Stimulated activated naive CD8-positive, alpha-beta T cell treated with anti-CD3 and anti-CD28 coated beads, Interleukin-15, amount 100 ng/mL, for 72 hours (primary cell): ENCODE measurements at regions not wholly inside any gene's neighbourhood (a gene's known extent, or its start where the extent isn't known, plus 50 kb on each side); places are given as distances from the start of the nearest gene placed in this dataset.
"Not testable (repeated sequence)": the region's sequence is repeated elsewhere in the genome, so short reads cannot be mapped to it uniquely, and the experiment has no call there.

ENCODE experiments used
- ATAC-seq: fragments of 150-1000 bp; cut with Tn5 transposase; 2 replicates; pipeline ENCODE4 v1.10.0; 2021; ENCODE audit warnings: mild to moderate bottlenecking, moderate library complexity
- DNase-seq, 2 donors: peaks; one replicate each; pipeline ENCODE4 v3.0.0; 2021 to 2022
- H3K27ac Mint-ChIP-seq, 2 donors: one replicate each; pipeline ENCODE4 v1.8.0; 2022; ENCODE audit warnings: mild to moderate bottlenecking in 2 of 2, mixed read lengths in 2 of 2, moderate library complexity in 2 of 2
- H3K27me3 Mint-ChIP-seq: one replicate; pipeline ENCODE4 v1.8.0; 2022; ENCODE audit warnings: mixed read lengths
- H3K4me1 Mint-ChIP-seq: one replicate; pipeline ENCODE4 v1.8.0; 2022; ENCODE audit warnings: mild to moderate bottlenecking, mixed read lengths
- H3K4me3 Mint-ChIP-seq, 2 donors: one replicate each; pipeline ENCODE4 v1.8.0; 2022; ENCODE audit warnings: mild to moderate bottlenecking in 2 of 2, mixed read lengths in 2 of 2, moderate library complexity in 1 of 2
- H3K9me3 Mint-ChIP-seq, 2 donors: one replicate each; pipeline ENCODE4 v1.8.0; 2022; ENCODE audit warnings: mixed read lengths in 2 of 2

GRCh38 chr3:40741729-40742128, 217.0 kb downstream of the ZNF621 start:
- peaks cover 32% of the 10 kb centered on the region for H3K27me3 Mint-ChIP-seq
- DNase-seq (no peak), ATAC-seq (no peak)
- no peaks in the 10 kb centered on the region for H3K4me1 Mint-ChIP-seq
- H3K27ac Mint-ChIP-seq, result no peak overlapping the region
- H3K9me3 Mint-ChIP-seq, result no peaks in the 10 kb centered on the region
- H3K4me3 Mint-ChIP-seq, result no peak overlapping the region

GRCh38 chr3:40745381-40746106, 220.8 kb downstream of the ZNF621 start:
- Mint-ChIP-seq H3K4me3 (no peak overlapping the region), H3K27me3 (peaks cover 46% of the 10 kb centered on the region), H3K9me3 (no peaks in the 10 kb centered on the region), H3K4me1 (no peaks in the 10 kb centered on the region), H3K27ac (no peak overlapping the region)
- ATAC-seq (peak; percentile 28), DNase-seq (no peak)

- Mint-ChIP-seq H3K27me3 (peaks cover 32% of the 10 kb centered on the region), H3K27ac (no peak overlapping the region), H3K9me3 (no peaks in the 10 kb centered on the region), H3K4me1 (no peaks in the 10 kb centered on the region), H3K4me3 (no peak overlapping the region)
- ATAC-seq (no peak), DNase-seq (no peak)
Measured at GRCh38 chr3:40751666-40752065, 226.9 kb downstream of the ZNF621 start.

GRCh38 chr3:40752492-40752891, 227.7 kb downstream of the ZNF621 start:
- no peaks in the 10 kb centered on the region for H3K9me3 Mint-ChIP-seq
- no peak overlapping the region for H3K4me3 Mint-ChIP-seq
- H3K27me3 Mint-ChIP-seq, result peaks cover 32% of the 10 kb centered on the region
- no peak overlapping the region for H3K27ac Mint-ChIP-seq
- DNase-seq (no peak), ATAC-seq (no peak)
- no peaks in the 10 kb centered on the region for H3K4me1 Mint-ChIP-seq

- ATAC-seq (no peak), DNase-seq (no peak)
- no peak overlapping the region for H3K27ac Mint-ChIP-seq
- H3K4me1 Mint-ChIP-seq, result no peaks in the 10 kb centered on the region
- H3K27me3 Mint-ChIP-seq, result peaks cover 32% of the 10 kb centered on the region
- H3K4me3 Mint-ChIP-seq, result no peak overlapping the region
- no peaks in the 10 kb centered on the region for H3K9me3 Mint-ChIP-seq
Measured at GRCh38 chr3:40753291-40753770, 228.6 kb downstream of the ZNF621 start.

- Mint-ChIP-seq H3K27me3 (peaks cover 32% of the 10 kb centered on the region), H3K27ac (no peak overlapping the region), H3K4me1 (no peaks in the 10 kb centered on the region), H3K9me3 (no peaks in the 10 kb centered on the region), H3K4me3 (no peak overlapping the region)
- no peak for ATAC-seq
- DNase-seq, result no peak
Measured at GRCh38 chr3:40753951-40754350, 229.2 kb downstream of the ZNF621 start.

- Mint-ChIP-seq H3K27me3 (peaks cover 25% of the 10 kb centered on the region), H3K9me3 (peaks cover 0 to 1% of the 10 kb centered on the region in 2 donors), H3K4me1 (no peaks in the 10 kb centered on the region), H3K27ac (no peak overlapping the region), H3K4me3 (no peak overlapping the region)
- ATAC-seq (no peak), DNase-seq (no peak)
Measured at GRCh38 chr3:40754994-40755393, 230.2 kb downstream of the ZNF621 start.

- H3K9me3 Mint-ChIP-seq, result peaks cover under 1 to 10% of the 10 kb centered on the region in 2 donors
- H3K27ac Mint-ChIP-seq, result no peak overlapping the region
- DNase-seq (no peak), ATAC-seq (no peak)
- no peak overlapping the region for H3K4me3 Mint-ChIP-seq
- peaks cover 20% of the 10 kb centered on the region for H3K27me3 Mint-ChIP-seq
- no peaks in the 10 kb centered on the region for H3K4me1 Mint-ChIP-seq
Measured at GRCh38 chr3:40756500-40756899, 231.7 kb downstream of the ZNF621 start.

GRCh38 chr3:40762771-40763170, 238.0 kb downstream of the ZNF621 start:
- H3K27me3 Mint-ChIP-seq, H3K27ac Mint-ChIP-seq, ATAC-seq, H3K4me1 Mint-ChIP-seq, H3K4me3 Mint-ChIP-seq, DNase-seq: not testable (repeated sequence)
- peaks cover 10 to 26% of the 10 kb centered on the region in 2 donors for H3K9me3 Mint-ChIP-seq

- ATAC-seq (no peak), DNase-seq (no peak)
- Mint-ChIP-seq H3K9me3 (peaks cover 10 to 26% of the 10 kb centered on the region in 2 donors), H3K4me1 (no peaks in the 10 kb centered on the region), H3K27me3 (no peaks in the 10 kb centered on the region), H3K4me3 (no peak overlapping the region), H3K27ac (no peak overlapping the region)
Measured at GRCh38 chr3:40763807-40764206, 239.0 kb downstream of the ZNF621 start.

- peaks cover 4% of the 10 kb centered on the region for H3K27me3 Mint-ChIP-seq
- no peak overlapping the region for H3K27ac Mint-ChIP-seq
- H3K4me1 Mint-ChIP-seq, result peaks cover 2% of the 10 kb centered on the region
- H3K4me3 Mint-ChIP-seq, result no peak overlapping the region
- DNase-seq (no peak), ATAC-seq (no peak)
- peaks cover 10 to 26% of the 10 kb centered on the region in 2 donors for H3K9me3 Mint-ChIP-seq
Measured at GRCh38 chr3:40764747-40765146, 240.0 kb downstream of the ZNF621 start.

- Mint-ChIP-seq H3K4me3 (no peak overlapping the region), H3K4me1 (peaks cover 9% of the 10 kb centered on the region), H3K27me3 (peaks cover 12% of the 10 kb centered on the region), H3K27ac (no peak overlapping the region), H3K9me3 (peaks cover 4 to 26% of the 10 kb centered on the region in 2 donors)
- no peak for ATAC-seq
- no peak for DNase-seq
Measured at GRCh38 chr3:40765884-40766283, 241.1 kb downstream of the ZNF621 start.

GRCh38 chr3:40766396-40766795, 241.6 kb downstream of the ZNF621 start:
- Mint-ChIP-seq H3K27ac (no peak overlapping the region), H3K9me3 (peaks cover 0 to 26% of the 10 kb centered on the region in 2 donors)
- no peak for ATAC-seq

GRCh38 chr3:40768046-40768445, 243.3 kb downstream of the ZNF621 start:
- peaks cover 9% of the 10 kb centered on the region for H3K4me1 Mint-ChIP-seq
- no peak overlapping the region for H3K27ac Mint-ChIP-seq
- peaks cover 0 to 13% of the 10 kb centered on the region in 2 donors for H3K9me3 Mint-ChIP-seq
- no peak for DNase-seq
- no peak overlapping the region for H3K4me3 Mint-ChIP-seq
- H3K27me3 Mint-ChIP-seq, result peaks cover 12% of the 10 kb centered on the region
- ATAC-seq, result no peak

More at GRCh38 chr3:40766396-40766795, 241.6 kb downstream of the ZNF621 start:
- H3K27me3 Mint-ChIP-seq, result peaks cover 12% of the 10 kb centered on the region
- no peak overlapping the region for H3K4me3 Mint-ChIP-seq
- no peak for DNase-seq
- peaks cover 9% of the 10 kb centered on the region for H3K4me1 Mint-ChIP-seq

GRCh38 chr3:40768536-40768935, 243.8 kb downstream of the ZNF621 start:
- Mint-ChIP-seq H3K27me3 (peaks cover 12% of the 10 kb centered on the region), H3K9me3 (peaks cover 0 to 12% of the 10 kb centered on the region in 2 donors), H3K27ac (no peak overlapping the region), H3K4me3 (no peak overlapping the region), H3K4me1 (peaks cover 9% of the 10 kb centered on the region)
- no peak for ATAC-seq
- DNase-seq, result no peak

- Mint-ChIP-seq H3K27me3 (peaks cover 24% of the 10 kb centered on the region), H3K4me3 (no peak overlapping the region), H3K4me1 (peaks cover 9% of the 10 kb centered on the region), H3K27ac (no peak overlapping the region), H3K9me3 (peaks cover 0 to under 1% of the 10 kb centered on the region in 2 donors)
- ATAC-seq, result peak; percentile 35
- DNase-seq, result no peak
Measured at GRCh38 chr3:40770061-40770460, 245.3 kb downstream of the ZNF621 start.

GRCh38 chr3:40771112-40771511, 246.4 kb downstream of the ZNF621 start:
- Mint-ChIP-seq H3K4me1 (peaks cover 9% of the 10 kb centered on the region), H3K27ac (no peak overlapping the region), H3K9me3 (no peaks in the 10 kb centered on the region), H3K4me3 (no peak overlapping the region), H3K27me3 (peaks cover 24% of the 10 kb centered on the region)
- no peak for DNase-seq
- ATAC-seq, result no peak
